GM18861 (cell line): ENCODE measurements at regions not wholly inside any gene's neighbourhood (a gene's known extent, or its start where the extent isn't known, plus 50 kb on each side); places are given as distances from the start of the nearest gene placed in this dataset.

ENCODE experiments used
- ATAC-seq: cut with Tn5 transposase; IDR thresholded peaks from one replicate; pipeline ENCODE4 v1.9.1; 2021; ENCODE audit not compliant: unreplicated experiment

DNA sequence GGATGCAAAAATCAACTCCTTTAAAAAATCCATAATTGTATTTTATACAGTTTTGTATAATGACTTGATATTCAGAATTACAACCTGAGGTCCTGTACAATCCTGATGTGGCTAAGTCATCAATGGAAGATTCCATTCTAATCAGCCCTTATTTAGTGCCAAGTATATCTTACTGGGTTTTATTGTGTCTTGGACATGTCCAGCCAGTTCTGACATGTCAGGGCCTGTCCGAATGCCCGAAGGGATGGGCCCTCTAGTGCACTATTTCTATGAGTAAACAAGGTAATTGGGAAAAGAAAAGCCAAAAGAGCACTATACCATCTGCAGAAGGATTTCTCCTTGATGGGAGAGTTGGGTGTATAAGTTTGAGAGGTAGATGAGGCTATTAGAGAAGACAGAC, 412.9 kb downstream of the METTL15 start:
- ATAC-seq, result no peak

DNA sequence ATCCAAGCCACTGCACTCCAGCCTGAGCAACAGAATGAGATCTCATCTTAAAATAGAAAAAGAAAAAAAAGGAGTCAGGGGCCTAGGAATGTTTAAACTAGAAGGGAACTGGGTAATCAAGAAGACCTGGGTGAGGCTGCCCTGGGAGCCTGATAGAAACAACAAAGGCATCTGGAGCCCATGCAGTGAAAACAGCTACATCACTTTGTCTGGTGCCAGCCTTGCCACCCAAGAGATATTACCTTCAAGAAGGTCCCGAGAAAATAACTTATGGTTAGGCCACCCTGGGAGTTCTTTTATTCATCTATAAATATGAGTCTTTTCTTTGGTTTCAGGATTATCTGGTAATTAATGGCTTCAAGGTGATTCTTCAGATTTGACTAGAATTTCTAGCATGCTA, 412.1 kb downstream of the METTL15 start:
- no peak for ATAC-seq

DNA sequence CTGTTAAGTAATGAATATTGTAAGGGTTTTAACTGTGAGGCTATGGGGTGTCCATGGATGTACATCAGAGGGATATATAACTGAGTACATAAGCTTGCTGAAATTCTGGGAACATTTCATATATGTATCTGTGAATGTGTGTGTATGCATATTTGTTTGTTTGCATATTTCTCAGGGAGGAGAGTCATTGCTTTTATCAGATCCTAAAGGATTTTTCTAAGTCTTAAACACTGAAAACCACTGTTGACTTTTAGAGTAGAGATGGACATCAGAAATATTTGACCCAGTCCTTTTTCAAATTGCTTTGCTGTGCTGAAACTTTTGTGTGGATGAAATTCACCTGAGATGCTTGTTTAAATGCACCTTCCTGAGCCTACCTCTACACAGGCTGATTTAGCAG, 410.6 kb downstream of the METTL15 start:
- no peak for ATAC-seq

DNA sequence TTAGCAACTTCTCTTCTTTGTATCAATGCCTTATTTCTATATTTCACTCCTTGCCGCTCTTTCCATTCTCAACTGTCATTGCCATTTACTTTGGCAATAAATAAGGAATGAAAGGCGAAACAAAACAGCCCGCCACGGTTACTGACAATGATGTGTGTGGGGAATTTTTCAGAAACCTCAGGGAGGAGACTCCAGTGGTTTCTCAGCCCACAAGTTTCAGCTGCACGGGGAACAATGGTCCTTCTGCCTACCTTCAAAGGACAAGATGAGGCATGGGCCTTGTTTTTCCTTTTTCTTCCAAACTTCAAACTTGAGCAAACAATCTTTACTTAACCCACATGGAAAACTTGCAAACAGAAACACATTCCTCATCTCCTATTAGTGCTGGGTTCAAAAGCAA, 409.4 kb downstream of the METTL15 start:
- ATAC-seq, result no peak

DNA sequence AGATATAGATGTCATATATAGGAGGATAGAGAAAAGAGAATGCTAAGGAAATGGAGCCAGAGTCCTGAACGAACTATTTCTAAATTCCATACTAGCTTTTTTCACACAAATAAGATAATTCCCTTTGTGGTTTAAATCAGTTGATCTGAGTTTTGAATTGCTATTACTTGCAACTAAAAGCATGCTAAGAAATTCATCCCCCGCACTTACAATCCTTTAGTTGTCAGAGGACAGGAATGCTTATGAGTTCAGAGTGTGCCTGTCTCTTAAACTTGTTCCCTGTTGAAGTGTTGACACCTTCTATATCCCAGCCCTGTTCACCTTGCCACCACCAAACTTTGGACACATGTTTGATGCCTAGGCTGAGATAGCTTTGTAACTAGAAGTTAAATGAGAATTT, 406.2 kb downstream of the METTL15 start:
- no peak for ATAC-seq

DNA sequence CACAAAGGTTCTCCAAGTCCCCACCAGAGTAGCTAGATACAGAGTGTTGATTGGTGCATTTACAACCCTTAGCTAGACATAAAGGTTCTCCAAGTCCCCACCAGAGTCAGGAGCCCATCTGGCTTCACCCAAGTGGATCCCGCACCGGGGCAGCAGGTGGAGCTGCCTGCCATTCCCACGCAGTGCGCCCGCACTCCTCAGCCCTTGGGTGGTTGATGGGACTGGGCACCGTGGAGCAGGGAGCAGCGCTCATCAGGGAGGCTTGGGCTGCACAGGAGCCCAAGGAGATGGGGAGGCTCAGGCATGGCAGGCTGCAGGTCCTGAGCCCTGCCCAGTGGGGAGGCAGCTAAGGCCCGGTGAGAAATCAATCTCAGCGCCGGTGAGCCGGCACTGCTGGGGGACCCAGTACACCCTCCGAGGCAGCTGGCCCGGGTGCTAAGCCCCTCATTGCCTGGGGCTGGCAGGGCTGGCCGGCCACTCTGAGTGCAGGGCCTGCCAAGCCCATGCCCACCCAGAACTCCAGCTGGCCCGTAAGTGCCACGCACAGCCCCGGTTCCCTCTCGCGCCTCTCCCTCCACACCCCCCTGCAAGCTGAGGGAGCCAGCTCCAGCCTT, 404.1 kb downstream of the METTL15 start:
- no peak for ATAC-seq

DNA sequence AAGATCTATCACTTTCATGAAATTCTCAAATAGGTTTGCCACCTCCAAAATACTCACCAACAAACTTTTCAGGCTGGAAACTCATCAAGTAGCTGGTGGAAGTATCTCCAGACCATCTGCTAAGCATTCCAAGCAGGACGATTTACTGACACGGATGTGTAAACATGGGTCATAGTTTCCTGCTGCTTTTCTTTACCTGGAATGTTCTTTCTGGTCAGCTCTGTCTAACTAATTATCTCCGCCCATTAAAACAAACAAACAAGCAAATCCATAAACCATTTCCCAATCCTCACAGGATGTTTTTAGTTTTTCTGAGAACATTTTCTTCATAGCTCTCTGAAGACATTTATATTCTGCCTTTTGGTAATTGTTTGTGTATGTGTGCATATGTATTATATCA, 397.0 kb downstream of the METTL15 start:
- no peak for ATAC-seq

DNA sequence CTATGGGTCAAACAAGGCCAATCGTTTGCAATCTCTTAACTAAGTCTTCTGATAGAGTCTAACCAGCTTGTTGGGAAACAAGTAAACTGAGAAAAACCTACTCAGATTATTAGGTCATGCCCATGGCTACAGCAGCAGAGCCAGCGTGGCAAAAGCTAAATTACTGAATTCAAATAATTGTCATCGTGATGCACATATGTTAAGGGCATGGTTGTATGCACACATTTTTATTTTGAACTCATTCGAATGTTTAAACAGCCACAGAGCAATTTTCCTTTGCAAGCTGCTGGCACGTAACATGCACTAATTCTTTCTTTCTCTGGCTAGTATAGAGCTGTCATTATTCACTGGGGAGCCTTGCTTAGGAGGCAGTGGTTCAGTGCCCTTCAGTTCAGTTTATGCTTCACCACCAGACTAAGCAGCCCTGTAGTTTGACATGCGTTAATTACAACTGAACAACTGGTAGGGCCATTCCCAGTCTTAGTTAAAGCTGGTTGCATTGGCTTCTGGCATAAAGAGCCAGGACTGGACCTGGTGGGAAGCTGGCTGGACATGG, 396.4 kb downstream of the METTL15 start:
- no peak for ATAC-seq

DNA sequence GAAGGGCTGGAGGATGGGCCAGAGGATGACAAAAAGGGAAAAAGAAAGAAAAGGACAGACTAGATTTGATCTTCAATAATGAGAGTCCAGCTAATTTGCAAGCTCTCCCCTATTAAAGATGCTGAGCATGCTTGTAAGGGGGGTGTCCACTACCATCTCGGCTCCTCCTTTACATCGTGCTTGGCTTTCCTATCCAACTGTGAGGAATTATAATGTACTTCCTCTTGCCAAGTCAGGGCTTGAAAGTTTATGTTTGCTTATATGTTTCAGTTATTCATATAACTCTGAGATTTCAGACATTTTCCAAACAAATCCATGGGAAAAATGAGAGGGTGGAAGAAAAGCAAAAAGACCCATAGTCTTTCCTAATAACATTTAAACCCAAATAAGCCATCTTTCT, 387.1 kb downstream of the METTL15 start:
- ATAC-seq, result no peak

DNA sequence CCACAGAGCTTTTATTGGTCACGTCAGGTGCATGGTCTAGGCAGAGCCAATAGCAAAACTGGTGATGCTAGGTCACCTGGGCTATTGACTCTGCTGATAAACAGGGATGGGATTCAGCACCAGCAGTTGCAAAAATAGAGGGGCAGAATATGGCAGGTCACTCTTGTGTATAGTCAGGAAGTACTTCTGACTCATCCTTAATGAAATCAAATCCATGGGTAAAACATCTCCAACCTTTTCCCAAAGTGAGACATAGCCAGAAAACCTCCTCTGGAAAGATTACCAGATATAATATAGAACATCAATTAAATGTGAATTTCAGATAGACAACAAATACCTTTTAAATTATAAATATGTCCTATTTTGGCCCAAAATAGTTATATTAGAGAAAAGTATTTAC, 383.2 kb downstream of the METTL15 start:
- no peak for ATAC-seq

DNA sequence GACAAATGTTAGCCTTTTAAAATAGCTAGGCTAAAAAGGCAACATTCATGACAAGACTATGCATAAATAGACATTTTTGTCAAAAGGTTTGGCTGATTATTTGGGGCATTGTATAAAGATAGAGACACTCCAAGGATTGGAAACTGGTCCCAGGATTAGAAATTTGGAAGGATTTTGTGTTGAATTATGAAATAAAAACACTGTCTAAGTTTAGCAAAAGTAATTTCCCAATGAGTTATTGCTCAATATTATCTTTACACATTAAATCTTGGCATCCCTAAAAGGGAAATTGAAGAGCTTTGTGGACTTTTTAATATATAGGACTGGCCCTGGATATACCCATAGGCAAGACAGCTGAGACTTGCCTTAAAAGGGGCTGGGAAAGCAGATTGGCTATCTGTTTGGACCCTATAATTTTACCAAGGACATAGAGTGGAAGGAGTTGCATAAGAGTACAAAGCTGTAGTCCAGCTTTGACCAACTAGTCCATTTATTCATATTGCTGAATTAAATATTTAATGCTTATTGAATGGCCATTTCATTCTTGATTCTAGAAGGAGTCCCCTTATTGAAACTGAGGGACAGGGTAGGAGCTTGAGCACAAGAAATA, 382.7 kb downstream of the METTL15 start:
- no peak for ATAC-seq

DNA sequence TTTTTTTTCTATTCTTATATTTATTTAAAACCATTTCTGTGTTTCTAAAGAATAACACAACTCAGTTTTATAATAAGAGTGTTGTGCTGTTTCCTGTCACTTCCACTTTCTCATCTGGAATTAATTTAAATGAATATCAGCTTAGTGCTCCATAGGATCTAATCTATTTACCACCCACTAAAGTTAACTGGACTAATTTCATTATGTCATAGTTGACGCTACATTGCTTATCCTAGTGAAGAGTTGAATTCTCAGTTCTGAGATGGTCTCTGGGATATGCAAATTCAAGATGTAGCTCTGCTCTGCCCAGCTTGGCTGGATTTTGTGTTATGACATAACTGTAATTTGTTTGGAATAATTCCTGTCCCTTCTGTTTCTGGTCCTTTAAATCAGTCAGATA, 380.1 kb downstream of the METTL15 start:
- ATAC-seq, result no peak

DNA sequence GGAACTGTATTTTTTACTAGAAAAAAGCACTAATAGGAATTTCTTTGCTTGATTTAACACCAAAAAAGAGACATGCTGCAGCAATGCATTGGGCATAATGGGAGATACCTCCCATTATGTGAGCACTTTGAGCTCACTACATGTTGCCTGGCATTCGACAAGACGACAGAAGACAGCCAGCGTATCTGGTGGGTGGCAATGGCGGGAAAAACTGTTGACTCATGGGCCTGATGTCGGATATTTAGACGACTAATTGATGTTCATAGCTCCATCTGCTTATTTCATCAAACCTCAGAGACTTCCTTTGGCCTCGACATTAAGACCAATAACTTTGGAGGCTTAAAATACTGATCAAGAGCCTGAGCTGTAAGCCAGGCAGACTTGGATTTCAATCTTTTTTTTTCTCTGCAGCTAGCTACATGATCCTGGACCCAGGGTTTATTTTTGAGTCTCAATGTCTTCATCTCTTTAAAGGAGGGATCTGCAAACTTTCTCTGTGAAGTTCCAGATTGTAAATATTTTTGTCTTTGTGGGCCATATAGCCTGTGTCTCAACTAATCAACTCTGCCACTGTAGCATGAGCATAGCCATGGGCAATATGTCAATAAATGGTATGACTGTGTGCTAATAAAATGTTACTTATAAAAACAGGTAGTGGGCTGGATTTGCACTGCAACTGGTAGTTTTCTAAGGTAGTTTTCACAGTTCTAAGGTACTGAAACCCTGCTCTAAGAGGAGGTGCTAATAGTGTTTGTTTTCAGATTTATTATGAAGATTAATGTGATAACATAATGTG, 375.1 kb downstream of the METTL15 start:
- ATAC-seq, result no peak

DNA sequence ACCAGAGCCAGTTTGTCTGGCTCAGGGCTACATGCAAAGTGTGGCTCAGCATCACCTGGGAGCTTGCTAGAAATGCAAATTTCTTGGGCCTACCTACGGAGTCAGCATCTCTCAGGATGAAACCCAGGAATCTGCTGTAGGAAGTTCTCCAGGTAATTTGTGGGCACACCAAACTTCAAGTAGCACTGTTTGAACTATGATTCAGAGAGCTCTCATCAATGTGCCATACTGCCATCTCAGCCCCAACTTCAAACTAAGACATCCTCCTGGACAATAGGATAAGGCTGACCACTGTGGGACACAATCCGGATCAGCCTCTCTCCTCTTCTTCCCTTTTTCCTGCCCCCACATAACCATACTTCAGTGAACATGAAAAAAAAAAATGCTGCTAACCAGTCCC, 374.5 kb downstream of the METTL15 start:
- ATAC-seq, result no peak

DNA sequence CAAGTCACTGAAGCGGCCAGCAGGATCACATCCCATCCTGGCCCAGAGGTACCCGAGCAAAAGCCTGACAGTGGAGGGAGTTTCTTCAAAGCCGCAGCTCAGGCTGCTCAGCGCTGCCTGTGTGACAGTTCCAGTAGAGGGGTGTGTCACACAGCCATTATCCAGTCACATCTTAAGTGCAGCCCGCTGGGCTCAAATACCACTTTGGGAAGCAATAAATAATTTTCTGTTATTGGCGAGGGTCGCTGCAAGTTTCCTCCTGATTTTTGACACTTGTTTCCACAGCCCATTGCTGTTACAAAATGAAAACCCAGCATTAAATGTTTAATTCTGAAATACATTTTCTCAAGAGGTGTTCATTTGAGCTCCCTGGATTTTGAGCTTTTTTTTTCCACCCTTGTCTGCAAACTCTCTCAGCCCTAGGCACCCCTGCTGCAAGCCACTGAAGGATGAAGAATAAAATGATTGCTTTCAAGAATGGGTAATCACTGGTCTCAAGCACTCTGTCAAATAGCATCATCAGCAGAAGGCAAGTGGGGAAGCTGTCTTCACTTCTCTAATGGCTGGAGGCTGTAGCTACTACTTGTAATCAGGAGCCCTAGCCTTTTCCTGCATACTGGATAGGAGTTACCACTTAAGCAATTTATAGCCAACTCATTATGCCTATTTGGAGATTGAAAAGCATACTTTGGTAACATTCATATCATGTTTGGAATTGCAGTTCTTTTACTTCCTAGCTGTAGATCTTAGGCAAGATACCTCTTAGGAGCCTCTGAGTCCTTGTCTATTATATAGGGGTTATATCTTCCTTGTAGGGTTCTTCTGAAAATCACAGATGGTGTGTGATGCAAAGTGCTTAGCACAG, 373.7 kb downstream of the METTL15 start:
- no peak for ATAC-seq

DNA sequence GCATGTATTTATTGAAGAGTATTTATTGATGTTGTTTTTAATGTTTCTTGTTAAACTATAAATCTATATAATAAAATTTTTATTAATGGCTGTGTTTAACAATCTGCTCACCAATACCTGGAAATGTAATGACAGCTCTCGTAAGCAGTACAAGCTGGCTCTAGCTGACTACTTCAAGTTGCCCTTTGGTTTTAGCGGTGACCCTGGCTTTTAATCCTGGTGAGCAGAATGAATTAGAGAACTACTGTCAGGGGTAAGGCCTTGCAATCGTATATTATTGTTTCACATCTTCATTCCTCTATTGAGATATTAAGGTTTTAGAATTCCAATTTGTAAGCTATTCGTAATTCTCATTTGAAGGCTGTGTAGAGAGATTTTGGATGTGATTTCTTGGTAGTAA, 372.2 kb downstream of the METTL15 start:
- ATAC-seq, result no peak

DNA sequence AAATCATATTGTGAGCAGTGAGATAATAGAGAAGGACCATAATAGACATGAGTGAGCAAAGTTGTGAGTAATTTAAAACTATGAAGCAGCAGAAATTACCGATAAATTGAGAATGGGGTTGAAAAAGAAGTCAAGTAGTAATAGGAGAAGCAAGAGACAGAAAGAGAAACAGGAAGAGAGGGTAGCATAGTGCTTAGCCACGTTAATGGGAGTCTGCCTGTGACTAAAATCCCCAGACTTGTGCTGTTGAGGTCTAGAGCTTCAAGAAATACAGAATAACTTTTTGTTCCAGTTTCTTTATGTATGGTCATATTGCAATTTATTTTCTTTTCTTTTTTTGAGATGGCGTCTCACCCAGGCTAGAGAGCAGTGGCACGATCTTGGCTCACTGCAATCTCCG, 368.7 kb downstream of the METTL15 start:
- ATAC-seq, result no peak

DNA sequence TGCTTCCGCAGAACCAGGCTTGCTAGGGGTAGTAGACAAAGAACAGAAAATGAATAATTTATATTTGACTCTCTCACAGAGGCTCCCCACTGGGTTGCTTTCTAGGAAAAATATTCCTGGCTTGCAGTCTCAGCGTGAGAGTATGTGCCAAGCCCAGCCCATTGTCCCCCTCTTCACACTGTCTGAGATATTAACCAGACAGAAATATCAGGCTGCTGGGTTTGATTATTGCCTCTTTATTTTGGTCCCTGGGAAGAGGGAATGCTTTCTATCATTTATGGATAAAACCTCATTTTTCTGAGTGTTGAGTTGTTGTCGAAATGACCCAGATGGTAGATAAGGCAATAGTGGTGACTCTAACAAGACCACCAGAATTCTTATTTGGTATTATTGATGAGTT, 367.9 kb downstream of the METTL15 start:
- ATAC-seq, result no peak

DNA sequence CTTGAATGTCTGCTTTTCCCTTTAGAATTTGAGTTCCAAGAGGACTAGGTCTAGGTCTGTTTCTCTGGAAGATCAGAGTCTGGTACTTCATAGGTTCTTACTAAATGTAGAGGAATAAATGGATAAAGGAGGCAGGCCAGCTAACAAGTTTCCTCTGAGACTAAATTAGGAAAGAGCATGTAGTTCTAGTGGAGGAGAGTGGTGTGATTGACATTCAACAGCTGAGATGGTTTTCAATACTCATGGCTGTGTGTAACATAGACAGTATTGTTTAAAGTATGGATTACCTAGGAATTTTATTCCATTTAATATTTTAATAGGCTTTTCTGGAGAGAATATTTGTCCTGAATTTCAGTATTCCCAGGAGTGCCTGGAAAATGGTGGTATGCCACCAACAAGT, 364.7 kb downstream of the METTL15 start:
- ATAC-seq, result no peak

DNA sequence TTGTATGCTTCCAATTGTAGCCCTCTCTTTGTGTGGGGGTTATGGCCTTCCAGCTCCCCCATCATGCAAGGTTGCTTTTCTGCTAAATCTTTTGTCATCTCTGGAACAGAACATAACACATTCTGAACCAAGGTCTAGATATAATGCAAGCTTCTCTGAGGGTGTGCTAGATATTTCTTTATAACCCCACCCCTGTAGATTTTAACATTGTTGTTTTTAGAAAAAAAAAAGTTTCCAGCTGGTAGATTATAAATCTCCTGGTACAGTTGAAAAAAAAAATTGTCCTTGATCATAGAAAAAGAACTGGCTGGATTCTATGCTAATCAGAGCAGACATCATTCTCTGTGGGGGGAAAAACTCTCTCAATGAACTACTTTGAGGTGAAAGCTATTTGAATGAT, 363.3 kb downstream of the METTL15 start:
- no peak for ATAC-seq

DNA sequence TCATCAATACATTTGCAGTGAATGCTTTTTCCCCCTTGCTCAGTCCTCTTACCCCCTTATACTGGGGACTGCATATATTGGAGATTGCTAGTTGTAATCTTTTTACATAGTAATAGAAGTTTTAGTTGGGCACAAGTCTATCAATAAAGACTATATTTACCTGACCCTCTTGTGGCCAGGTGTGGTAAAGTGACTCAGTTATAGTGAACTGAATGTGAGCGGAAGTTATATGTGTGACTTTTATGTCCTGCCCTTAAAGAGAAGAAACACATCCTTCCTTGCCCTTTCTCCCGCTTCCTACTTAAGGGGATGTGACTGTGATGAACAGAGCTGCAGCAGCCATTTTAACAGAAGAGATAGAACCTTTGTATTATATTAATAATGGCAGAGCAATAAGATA, 362.0 kb downstream of the METTL15 start:
- no peak for ATAC-seq
